ENCODE measurements at regions not wholly inside any gene's neighbourhood (a gene's known extent, or its start where the extent isn't known, plus 50 kb on each side); places are given as distances from the start of the nearest gene placed in this dataset.

DNA sequence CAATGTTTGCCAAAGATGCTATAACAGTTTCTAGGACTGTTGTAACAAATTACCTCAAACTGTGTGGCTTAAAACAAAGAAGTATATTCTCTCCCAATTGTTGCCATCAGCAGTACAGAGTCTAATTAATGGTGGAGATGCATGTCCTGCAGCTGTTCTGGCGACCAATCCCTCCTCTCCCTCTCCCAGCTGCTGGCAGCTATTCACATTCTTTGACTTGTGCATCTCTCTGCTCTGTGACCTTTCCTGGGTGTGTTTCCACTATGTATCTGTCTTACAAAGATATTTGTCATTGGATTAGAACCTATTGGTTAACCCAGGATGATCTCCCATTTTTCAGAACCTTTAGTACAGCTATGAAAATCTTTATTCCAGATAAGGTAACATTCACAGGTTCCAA lies 561.7 kb upstream of the POM121L12 start:
- ATAC-seq (ENCODE audit: low read depth) (no peak), DNase-seq (no peak)
- peaks cover 7% of the 10 kb centered on the region; the same call in 1 of the 2 replicates for H3K9me3 ChIP-seq (ENCODE audit: control insufficient read depth, insufficient read depth, low read length)
- H2BK5ac ChIP-seq (ENCODE audit: low read depth, low read length, poor library complexity, severe bottlenecking), result no peak overlapping the region
- H3K23ac ChIP-seq (ENCODE audit: low read depth, low read length), result no peak overlapping the region
- dilution Hi-C loops (cut with HindIII; ENCODE audit: low sequenced_read_pairs, unreplicated experiment) (no loop called here), intact Hi-C loops (cut with micrococcal nuclease) (no loop called here), in situ Hi-C loops (cut with MboI; ENCODE audit: low sequenced_read_pairs) (no loop called here)
- no peak overlapping the region for H2BK120ac ChIP-seq (ENCODE audit: low read depth, low read length)
- no peaks in the 10 kb centered on the region for H3K79me1 ChIP-seq (ENCODE audit: low read depth in 1 of 2, low read length in 2 of 2)
- H4K8ac ChIP-seq (ENCODE audit: low read depth in 2 of 2, low read length in 2 of 2), result no peak overlapping the region
- no peaks in the 10 kb centered on the region for H3K4me1 ChIP-seq (ENCODE audit: control insufficient read depth, insufficient read depth, low read length)
- no peak overlapping the region for H3K9ac ChIP-seq (ENCODE audit: low read depth, low read length)
- no peak overlapping the region for H2BK15ac ChIP-seq (ENCODE audit: low read depth, low read length)
- no peak overlapping the region for H2AK5ac ChIP-seq (ENCODE audit: low read depth, low read length)
- no CpG with 5 or more reads among the region's 1 CpG for WGBS, 2 experiments (ENCODE audit: extremely low coverage in 2 of 2, insufficient read length in 1 of 2)
- H3K9me1 ChIP-seq (ENCODE audit: insufficient read depth, low read length), result no peaks in the 10 kb centered on the region
- no peak overlapping the region for H2AK9ac ChIP-seq (replicated peaks; ENCODE audit: low read depth, low read length, poor library complexity)
- H3K56ac ChIP-seq (ENCODE audit: extremely low read depth, insufficient read depth, low read length), result no peak overlapping the region
- ChIA-PET CTCF (no interaction called here), POLR2A (ENCODE audit: unreplicated experiment) (no interaction called here)
- H3K14ac ChIP-seq (replicated peaks; ENCODE audit: low read depth, low read length), result no peak overlapping the region
- no peaks in the 10 kb centered on the region for H3K27me3 ChIP-seq (ENCODE audit: control insufficient read depth, insufficient read depth, low read length)
- H3K4ac ChIP-seq (ENCODE audit: low read depth, low read length), result no peak overlapping the region
- no TSS peak for BruUV-seq (replicated peaks)
- TF ChIP-seq RCOR1 (IDR thresholded peaks at IDR 0.05; ENCODE audit: insufficient replicate concordance, low read length) (no peak), RFX5 (IDR thresholded peaks at IDR 0.05; ENCODE audit: low read depth, low read length) (no peak), MXI1 (IDR thresholded peaks at IDR 0.05; ENCODE audit: borderline replicate concordance, low read depth, low read length) (no peak), MAZ (IDR thresholded peaks at IDR 0.05; ENCODE audit: borderline replicate concordance, low read depth, low read length) (no peak)
- TF ChIP-seq, protein P1, sequence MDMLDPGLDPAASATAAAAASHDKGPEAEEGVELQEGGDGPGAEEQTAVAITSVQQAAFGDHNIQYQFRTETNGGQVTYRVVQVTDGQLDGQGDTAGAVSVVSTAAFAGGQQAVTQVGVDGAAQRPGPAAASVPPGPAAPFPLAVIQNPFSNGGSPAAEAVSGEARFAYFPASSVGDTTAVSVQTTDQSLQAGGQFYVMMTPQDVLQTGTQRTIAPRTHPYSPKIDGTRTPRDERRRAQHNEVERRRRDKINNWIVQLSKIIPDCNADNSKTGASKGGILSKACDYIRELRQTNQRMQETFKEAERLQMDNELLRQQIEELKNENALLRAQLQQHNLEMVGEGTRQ (IDR thresholded peaks at IDR 0.05; ENCODE audit: low read depth, low read length), result no peak
- no peak overlapping the region for H3K4me3 ChIP-seq (ENCODE audit: insufficient read depth, low read depth, low read length)
- H4K5ac ChIP-seq (ENCODE audit: low read depth, low read length), result no peak overlapping the region
- H2BK20ac ChIP-seq (ENCODE audit: low read depth, low read length), result no peak overlapping the region
- no peak overlapping the region for H2AFZ ChIP-seq (replicated peaks; ENCODE audit: low read length, poor library complexity)
- H3K18ac ChIP-seq (ENCODE audit: low read depth, low read length), result no peak overlapping the region
- H4K20me1 ChIP-seq (ENCODE audit: insufficient read depth, low read length), result no peaks in the 10 kb centered on the region
- no peaks in the 10 kb centered on the region for H3K36me3 ChIP-seq (ENCODE audit: control insufficient read depth, insufficient read depth, low read length)
- H4K91ac ChIP-seq (ENCODE audit: insufficient read depth, low read depth, low read length), result no peak overlapping the region
- no peak overlapping the region for H3K4me2 ChIP-seq (ENCODE audit: low read depth, low read length)
- H3K27ac ChIP-seq (ENCODE audit: insufficient read depth, low read length), result no peak overlapping the region
